CD14-positive monocyte (primary cell): ENCODE measurements at regions not wholly inside any gene's neighbourhood (a gene's known extent, or its start where the extent isn't known, plus 50 kb on each side); places are given as distances from the start of the nearest gene placed in this dataset.

ENCODE experiments used
- DNase-seq, 3 donors: peaks; one replicate each; pipeline ENCODE4 v3.0.0-alpha.2; 2011 to 2022
- H2AFZ ChIP-seq: 2 replicates; pipeline ENCODE4 v1.6.0; 2012; ENCODE audit warnings: mild to moderate bottlenecking, low read depth, low read length, inconsistent platforms; ENCODE audit not compliant: insufficient read depth, poor library complexity, severe bottlenecking
- H3K27ac ChIP-seq, 2 donors: 1 replicate in 1 of 2; 2 replicates in 1 of 2; pipeline ENCODE4 v1.5.1; 2012 to 2013; ENCODE audit warnings: low read length in 2 of 2, control low read depth in 1 of 2, inconsistent platforms in 1 of 2, low read depth in 1 of 2, mild to moderate bottlenecking in 1 of 2
- H3K27me3 ChIP-seq, 2 donors: one replicate each; pipeline versions ENCODE4 v1.6.0 to v1.6.1; 2011 to 2013; ENCODE audit warnings: low read length in 2 of 2; ENCODE audit not compliant: control insufficient read depth in 2 of 2, insufficient read depth in 2 of 2
- H3K36me3 ChIP-seq, 2 donors: replicated peaks in 1 of 2; 1 replicate in 1 of 2; 2 replicates in 1 of 2; pipeline versions ENCODE4 v1.5.1 to v1.6.1; 2012 to 2013; ENCODE audit warnings: low read length in 2 of 2, control low read depth in 1 of 2, inconsistent platforms in 1 of 2, mild to moderate bottlenecking in 1 of 2; ENCODE audit not compliant: insufficient read depth in 2 of 2, control insufficient read depth in 1 of 2
- H3K4me1 ChIP-seq, 2 donors: 1 replicate in 1 of 2; 2 replicates in 1 of 2; pipeline versions ENCODE4 v1.5.1 to v1.6.1; 2012 to 2013; ENCODE audit warnings: low read length in 2 of 2, control low read depth in 1 of 2, inconsistent platforms in 1 of 2, mild to moderate bottlenecking in 1 of 2, moderate library complexity in 1 of 2; ENCODE audit not compliant: insufficient read depth in 2 of 2, control insufficient read depth in 1 of 2
- H3K4me2 ChIP-seq: replicated peaks from 2 replicates; pipeline ENCODE3; 2012; ENCODE audit warnings: low read length, moderate library complexity, mild to moderate bottlenecking; ENCODE audit not compliant: poor library complexity, severe bottlenecking; ENCODE audit errors: extremely low read depth
- H3K4me3 ChIP-seq, 3 experiments: fragments of 200-600 bp in 1 of 3; sonication (generic) in 1 of 3; replicated peaks in 1 of 3; 1 replicate in 2 of 3; 2 replicates in 1 of 3; pipeline ENCODE4 v1.5.1; 2011 to 2013; ENCODE audit warnings: low read length in 3 of 3, mild to moderate bottlenecking in 3 of 3, control low read depth in 2 of 3, low read depth in 2 of 3, inconsistent platforms in 1 of 3, moderate library complexity in 1 of 3
- H3K79me2 ChIP-seq: 2 replicates; pipeline ENCODE4 v1.6.0; 2012; ENCODE audit warnings: mild to moderate bottlenecking, control low read depth, inconsistent platforms, low read length, moderate library complexity; ENCODE audit not compliant: insufficient read depth
- H3K9ac ChIP-seq: 2 replicates; pipeline ENCODE4 v1.6.0; 2017; ENCODE audit warnings: low read length, mild to moderate bottlenecking; ENCODE audit not compliant: insufficient read depth, poor library complexity, severe bottlenecking
- H3K9me3 ChIP-seq, 2 donors: replicated peaks in 1 of 2; 1 replicate in 1 of 2; 2 replicates in 1 of 2; pipeline versions ENCODE4 v1.5.1 to v1.6.1; 2012 to 2013; ENCODE audit warnings: low read length in 2 of 2, control low read depth in 1 of 2; ENCODE audit not compliant: control insufficient read depth in 1 of 2, insufficient read depth in 1 of 2
- H4K20me1 ChIP-seq: 2 replicates; pipeline ENCODE4 v1.6.0; 2012; ENCODE audit warnings: mild to moderate bottlenecking, low read length, control low read depth, moderate library complexity; ENCODE audit not compliant: insufficient read depth
- H3K27ac Mint-ChIP-seq, 7 donors: one replicate each; pipeline ENCODE4 v1.8.0; 2020; ENCODE audit warnings: mild to moderate bottlenecking in 7 of 7, mixed read lengths in 7 of 7, moderate library complexity in 6 of 7, inconsistent platforms in 2 of 7
- H3K27me3 Mint-ChIP-seq, 3 donors: one replicate each; pipeline ENCODE4 v1.8.0; 2021 to 2022; ENCODE audit warnings: low read depth in 3 of 3, mild to moderate bottlenecking in 3 of 3, mixed read lengths in 3 of 3, moderate library complexity in 3 of 3, inconsistent platforms in 1 of 3
- H3K36me3 Mint-ChIP-seq, 2 donors: one replicate each; pipeline ENCODE4 v1.8.0; 2020; ENCODE audit warnings: mixed read lengths in 2 of 2, inconsistent platforms in 1 of 2, mild to moderate bottlenecking in 1 of 2
- H3K4me1 Mint-ChIP-seq: one replicate; pipeline ENCODE4 v1.8.0; 2020; ENCODE audit warnings: mild to moderate bottlenecking, mixed read lengths
- H3K4me3 Mint-ChIP-seq, 2 donors: one replicate each; pipeline ENCODE4 v1.8.0; 2020; ENCODE audit warnings: mild to moderate bottlenecking in 2 of 2, mixed read lengths in 2 of 2, moderate library complexity in 1 of 2
- H3K9me3 Mint-ChIP-seq, 7 donors: one replicate each; pipeline ENCODE4 v1.8.0; 2020 to 2022; ENCODE audit warnings: mixed read lengths in 7 of 7, mild to moderate bottlenecking in 6 of 7, moderate library complexity in 6 of 7, inconsistent platforms in 2 of 7
- WGBS: methylation state at CpG from one replicate; pipeline ENCODE4 v1.1.5; 2013; ENCODE audit warnings: missing lambda C conversion rate; ENCODE audit not compliant: insufficient coverage; 5-methylcytosine and 5-hydroxymethylcytosine counted together
- intact Hi-C, 2 donors: fragments of 100-400 bp; cut with micrococcal nuclease; formaldehyde crosslinking; loops; one replicate each; pipeline versions ENCODE4 v1.15.0 to v1.15.1; 2023
- TF ChIP-seq, protein P1 (sequence below): fragments of 200-600 bp; IDR thresholded peaks from one replicate; pipeline ENCODE4 v1.8.0; 2022; ENCODE audit warnings: antibody characterized with exemption, mild to moderate bottlenecking

GRCh38 chr6:144823131-144823530, 538.0 kb downstream of the UTRN start:
- H3K36me3 Mint-ChIP-seq, result peaks cover 55 to 66% of the 10 kb centered on the region in 2 donors
- no peaks in the 10 kb centered on the region for H3K79me2 ChIP-seq
- peak overlapping the region in 1 of 7 donors; percentile 1 for H3K27ac Mint-ChIP-seq
- H3K27me3 ChIP-seq, result no peaks in the 10 kb centered on the region
- no peaks in the 10 kb centered on the region for H3K27me3 Mint-ChIP-seq
- H3K27ac ChIP-seq, result no peak overlapping the region
- 93% methylated on average over 3 of the region's 4 CpGs for WGBS
- no peak overlapping the region for H3K4me3 ChIP-seq
- H3K9me3 ChIP-seq, result no peaks in the 10 kb centered on the region
- no peaks in the 10 kb centered on the region for H3K4me1 Mint-ChIP-seq
- no peak overlapping the region for H3K4me2 ChIP-seq
- no peaks in the 10 kb centered on the region for H3K4me1 ChIP-seq
- no peak overlapping the region for H3K9ac ChIP-seq
- no peak overlapping the region for H2AFZ ChIP-seq
- peaks cover 74 to 91% of the 10 kb centered on the region in 2 donors for H3K36me3 ChIP-seq
- no peaks in the 10 kb centered on the region for H3K9me3 Mint-ChIP-seq
- no peak for DNase-seq
- H4K20me1 ChIP-seq, result peaks cover 29% of the 10 kb centered on the region
- intact Hi-C loops, result no loop called here
- TF ChIP-seq, protein P1, sequence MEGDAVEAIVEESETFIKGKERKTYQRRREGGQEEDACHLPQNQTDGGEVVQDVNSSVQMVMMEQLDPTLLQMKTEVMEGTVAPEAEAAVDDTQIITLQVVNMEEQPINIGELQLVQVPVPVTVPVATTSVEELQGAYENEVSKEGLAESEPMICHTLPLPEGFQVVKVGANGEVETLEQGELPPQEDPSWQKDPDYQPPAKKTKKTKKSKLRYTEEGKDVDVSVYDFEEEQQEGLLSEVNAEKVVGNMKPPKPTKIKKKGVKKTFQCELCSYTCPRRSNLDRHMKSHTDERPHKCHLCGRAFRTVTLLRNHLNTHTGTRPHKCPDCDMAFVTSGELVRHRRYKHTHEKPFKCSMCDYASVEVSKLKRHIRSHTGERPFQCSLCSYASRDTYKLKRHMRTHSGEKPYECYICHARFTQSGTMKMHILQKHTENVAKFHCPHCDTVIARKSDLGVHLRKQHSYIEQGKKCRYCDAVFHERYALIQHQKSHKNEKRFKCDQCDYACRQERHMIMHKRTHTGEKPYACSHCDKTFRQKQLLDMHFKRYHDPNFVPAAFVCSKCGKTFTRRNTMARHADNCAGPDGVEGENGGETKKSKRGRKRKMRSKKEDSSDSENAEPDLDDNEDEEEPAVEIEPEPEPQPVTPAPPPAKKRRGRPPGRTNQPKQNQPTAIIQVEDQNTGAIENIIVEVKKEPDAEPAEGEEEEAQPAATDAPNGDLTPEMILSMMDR, result no peak
- H3K4me3 Mint-ChIP-seq, result no peak overlapping the region

GRCh38 chr6:144824018-144824417, 538.9 kb downstream of the UTRN start:
- H3K4me2 ChIP-seq, result no peak overlapping the region
- H2AFZ ChIP-seq, result no peak overlapping the region
- DNase-seq, result no peak
- peaks cover 29% of the 10 kb centered on the region for H4K20me1 ChIP-seq
- no peaks in the 10 kb centered on the region for H3K27me3 Mint-ChIP-seq
- H3K36me3 Mint-ChIP-seq, result peaks cover 58 to 66% of the 10 kb centered on the region in 2 donors
- TF ChIP-seq, protein P1, result no peak
- peak overlapping the region in 2 of 7 donors; percentile 0 to 6 for H3K27ac Mint-ChIP-seq
- peaks cover 77 to 91% of the 10 kb centered on the region in 2 donors for H3K36me3 ChIP-seq
- no peaks in the 10 kb centered on the region for H3K79me2 ChIP-seq
- H3K4me1 Mint-ChIP-seq, result no peaks in the 10 kb centered on the region
- H3K27me3 ChIP-seq, result no peaks in the 10 kb centered on the region
- H3K4me3 ChIP-seq, result no peak overlapping the region
- H3K4me3 Mint-ChIP-seq, result no peak overlapping the region
- intact Hi-C loops, result no loop called here
- no peaks in the 10 kb centered on the region for H3K4me1 ChIP-seq
- no peaks in the 10 kb centered on the region for H3K9me3 ChIP-seq
- no peak overlapping the region for H3K27ac ChIP-seq
- no peak overlapping the region for H3K9ac ChIP-seq
- H3K9me3 Mint-ChIP-seq, result no peaks in the 10 kb centered on the region
